ENCODE measurements at regions not wholly inside any gene's neighbourhood (a gene's known extent, or its start where the extent isn't known, plus 50 kb on each side); places are given as distances from the start of the nearest gene placed in this dataset.

DNA sequence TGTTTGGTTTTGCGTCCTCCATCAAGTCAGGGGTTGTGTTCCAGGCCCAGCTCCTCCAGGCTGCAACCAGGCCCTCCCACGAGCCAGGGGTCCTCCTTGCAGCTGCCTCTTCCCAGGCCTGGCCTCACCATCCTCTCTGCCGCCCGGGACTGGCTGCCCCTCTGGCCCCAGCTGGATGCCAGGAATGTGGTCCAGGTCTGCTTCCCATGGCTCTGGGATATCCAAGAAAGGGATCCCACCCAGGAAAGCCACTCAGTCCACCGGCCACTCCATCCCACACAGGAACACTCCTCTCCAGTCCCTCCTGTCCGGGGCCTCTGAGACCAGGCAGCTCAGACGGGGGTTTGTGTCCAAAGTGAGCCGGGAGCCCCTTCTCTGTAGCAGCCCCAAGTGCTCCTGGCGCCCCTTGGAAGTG, 336.4 kb downstream of the BRD1 start:
- no peak overlapping the region for H3K27ac Mint-ChIP-seq
- H3K36me3 ChIP-seq (ENCODE audit: control insufficient read depth in 2 of 2, extremely low read depth in 1 of 2, insufficient read depth in 1 of 2, low read length in 1 of 2) = no peaks in the 10 kb centered on the region
- DNase-seq = no peak
- H3K36me3 Mint-ChIP-seq = no peaks in the 10 kb centered on the region
- no peak overlapping the region for H3K4me3 ChIP-seq (ENCODE audit: control insufficient read depth in 1 of 2, extremely low read depth in 1 of 2, low read length in 1 of 2)
- no peak for ATAC-seq (replicated peaks in 1 of 4)
- no peaks in the 10 kb centered on the region for H3K27me3 Mint-ChIP-seq
- no peaks in the 10 kb centered on the region for H3K4me1 ChIP-seq (ENCODE audit: control insufficient read depth in 1 of 2, extremely low read depth in 1 of 2, insufficient read depth in 2 of 2, low read length in 2 of 2)
- CTCF ChIA-PET = no interaction called here
- H3K27me3 ChIP-seq (replicated peaks in 1 of 2; ENCODE audit: control insufficient read depth in 2 of 2, extremely low read depth in 1 of 2, insufficient read depth in 2 of 2, low read length in 1 of 2) = peaks cover 0 to 20% of the 10 kb centered on the region in 2 experiments
- H3K4me1 Mint-ChIP-seq = peaks cover 0 to 7% (median 0%) of the 10 kb centered on the region in 3 donors
- H3K27ac ChIP-seq (ENCODE audit: low read length) = no peak overlapping the region
- no peaks in the 10 kb centered on the region for H3K9me3 ChIP-seq
- no peaks in the 10 kb centered on the region for H3K9me3 Mint-ChIP-seq
- 69% methylated on average over 8 of the region's 9 CpGs for WGBS (ENCODE audit: insufficient coverage)
- POLR2A ChIA-PET = no interaction called here
- no peak overlapping the region for H3K4me3 Mint-ChIP-seq

DNA sequence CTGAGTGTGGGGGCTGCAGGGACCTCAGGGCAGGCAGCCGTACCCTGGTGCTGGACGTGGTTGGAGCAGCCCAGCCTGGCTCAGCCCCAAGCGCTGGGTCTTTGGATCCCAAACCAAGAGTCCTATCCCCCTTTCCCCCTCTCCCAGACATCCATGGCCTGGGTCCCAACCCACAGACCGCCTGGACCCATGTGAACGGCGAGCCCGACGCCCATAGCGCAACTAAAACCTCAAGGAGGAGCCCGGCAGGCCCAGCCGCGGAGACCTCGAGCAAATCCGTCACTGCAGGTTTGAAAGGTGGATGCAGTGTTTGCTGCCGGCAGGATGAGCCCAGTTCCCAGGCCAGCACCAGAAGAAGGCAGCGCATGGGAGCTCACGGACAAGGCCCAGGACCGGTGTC, 337.0 kb downstream of the BRD1 start:
- DNase-seq (no peak), ATAC-seq (replicated peaks in 1 of 4) (no peak)
- H3K9me3 ChIP-seq = no peaks in the 10 kb centered on the region
- Mint-ChIP-seq H3K27ac (no peak overlapping the region), H3K4me3 (no peak overlapping the region), H3K36me3 (no peaks in the 10 kb centered on the region), H3K9me3 (no peaks in the 10 kb centered on the region), H3K27me3 (no peaks in the 10 kb centered on the region), H3K4me1 (peaks cover 0 to 7% (median 0%) of the 10 kb centered on the region in 3 donors)
- no peaks in the 10 kb centered on the region for H3K4me1 ChIP-seq (ENCODE audit: control insufficient read depth in 1 of 2, extremely low read depth in 1 of 2, insufficient read depth in 2 of 2, low read length in 2 of 2)
- ChIA-PET CTCF (no interaction called here), POLR2A (no interaction called here)
- H3K4me3 ChIP-seq (ENCODE audit: control insufficient read depth in 1 of 2, extremely low read depth in 1 of 2, low read length in 1 of 2) = no peak overlapping the region
- WGBS (ENCODE audit: insufficient coverage) = 92% methylated on average over 18 of the region's 18 CpGs
- peaks cover 0 to 20% of the 10 kb centered on the region in 2 experiments for H3K27me3 ChIP-seq (replicated peaks in 1 of 2; ENCODE audit: control insufficient read depth in 2 of 2, extremely low read depth in 1 of 2, insufficient read depth in 2 of 2, low read length in 1 of 2)
- H3K27ac ChIP-seq (ENCODE audit: low read length) = no peak overlapping the region
- no peaks in the 10 kb centered on the region for H3K36me3 ChIP-seq (ENCODE audit: control insufficient read depth in 2 of 2, extremely low read depth in 1 of 2, insufficient read depth in 1 of 2, low read length in 1 of 2)

DNA sequence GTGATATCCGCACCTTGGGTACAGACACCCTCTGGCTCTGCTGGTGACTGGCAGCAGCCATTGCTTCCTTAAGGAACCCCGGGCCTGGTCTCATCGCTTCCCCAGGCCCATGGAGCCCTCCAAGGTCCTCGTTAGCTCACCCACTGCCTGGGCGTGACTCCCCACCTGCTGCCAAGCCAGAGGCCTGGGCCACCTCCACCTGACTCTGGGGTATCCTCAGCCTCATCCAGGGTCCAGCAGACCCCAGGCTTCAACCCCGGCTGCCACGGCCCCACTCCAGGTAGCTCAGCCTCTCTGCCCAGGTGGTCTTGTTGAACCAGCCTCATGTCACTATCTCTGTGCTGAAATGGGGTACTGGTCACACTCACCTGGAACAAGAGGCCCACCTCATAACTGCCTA, 337.9 kb downstream of the BRD1 start:
- Mint-ChIP-seq H3K9me3 (no peaks in the 10 kb centered on the region), H3K36me3 (no peaks in the 10 kb centered on the region), H3K4me3 (no peak overlapping the region), H3K27me3 (no peaks in the 10 kb centered on the region), H3K4me1 (peaks cover 0 to under 1% (median 0%) of the 10 kb centered on the region in 3 donors), H3K27ac (no peak overlapping the region)
- Histone ChIP-seq H3K4me1 (ENCODE audit: control insufficient read depth in 1 of 2, extremely low read depth in 1 of 2, insufficient read depth in 2 of 2, low read length in 2 of 2) (no peaks in the 10 kb centered on the region), H3K9me3 (no peaks in the 10 kb centered on the region), H3K27me3 (replicated peaks in 1 of 2; ENCODE audit: control insufficient read depth in 2 of 2, extremely low read depth in 1 of 2, insufficient read depth in 2 of 2, low read length in 1 of 2) (peaks cover 0 to 18% of the 10 kb centered on the region in 2 experiments), H3K27ac (ENCODE audit: low read length) (no peak overlapping the region), H3K4me3 (ENCODE audit: control insufficient read depth in 1 of 2, extremely low read depth in 1 of 2, low read length in 1 of 2) (no peak overlapping the region), H3K36me3 (ENCODE audit: control insufficient read depth in 2 of 2, extremely low read depth in 1 of 2, insufficient read depth in 1 of 2, low read length in 1 of 2) (no peaks in the 10 kb centered on the region)
- no peak for DNase-seq
- no peak for ATAC-seq (replicated peaks in 1 of 4)
- CTCF ChIA-PET = no interaction called here
- POLR2A ChIA-PET = no interaction called here
- WGBS (ENCODE audit: insufficient coverage) = 96% methylated on average over 7 of the region's 7 CpGs

DNA sequence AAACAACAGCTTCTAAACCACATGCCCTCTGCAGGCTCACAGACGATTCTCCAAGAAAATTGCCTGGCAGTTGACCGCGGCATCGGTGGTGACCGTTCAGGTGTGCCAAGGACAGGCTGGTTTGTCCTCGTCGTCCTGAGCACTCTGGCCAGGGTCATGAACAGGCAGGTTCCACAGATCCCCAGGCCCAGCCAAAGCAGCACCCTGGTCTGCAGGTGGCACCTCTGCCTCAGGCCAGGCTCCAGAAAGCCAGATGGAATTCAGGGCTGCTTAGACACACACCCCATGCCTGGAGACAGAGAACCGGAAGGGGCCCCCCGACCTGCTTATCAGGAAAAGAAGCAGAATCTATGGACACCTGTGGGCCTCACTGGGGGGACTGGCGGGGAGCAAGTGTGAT, 338.7 kb downstream of the BRD1 start:
- H3K4me1 Mint-ChIP-seq = no peaks in the 10 kb centered on the region
- WGBS (ENCODE audit: insufficient coverage) = 82% methylated on average over 10 of the region's 10 CpGs
- Histone ChIP-seq H3K4me3 (ENCODE audit: control insufficient read depth in 1 of 2, extremely low read depth in 1 of 2, low read length in 1 of 2) (no peak overlapping the region), H3K27ac (ENCODE audit: low read length) (no peak overlapping the region), H3K36me3 (ENCODE audit: control insufficient read depth in 2 of 2, extremely low read depth in 1 of 2, insufficient read depth in 1 of 2, low read length in 1 of 2) (no peaks in the 10 kb centered on the region), H3K4me1 (ENCODE audit: control insufficient read depth in 1 of 2, extremely low read depth in 1 of 2, insufficient read depth in 2 of 2, low read length in 2 of 2) (no peaks in the 10 kb centered on the region), H3K27me3 (replicated peaks in 1 of 2; ENCODE audit: control insufficient read depth in 2 of 2, extremely low read depth in 1 of 2, insufficient read depth in 2 of 2, low read length in 1 of 2) (peaks cover 0 to 12% of the 10 kb centered on the region in 2 experiments), H3K9me3 (no peaks in the 10 kb centered on the region)
- H3K36me3 Mint-ChIP-seq = no peaks in the 10 kb centered on the region
- H3K27ac Mint-ChIP-seq = no peak overlapping the region
- CTCF ChIA-PET = no interaction called here
- DNase-seq = no peak
- ATAC-seq (replicated peaks in 1 of 4) = no peak
- POLR2A ChIA-PET = no interaction called here
- H3K27me3 Mint-ChIP-seq = peaks cover under 1 to 3% of the 10 kb centered on the region in 2 donors
- H3K4me3 Mint-ChIP-seq = no peak overlapping the region
- no peaks in the 10 kb centered on the region for H3K9me3 Mint-ChIP-seq

DNA sequence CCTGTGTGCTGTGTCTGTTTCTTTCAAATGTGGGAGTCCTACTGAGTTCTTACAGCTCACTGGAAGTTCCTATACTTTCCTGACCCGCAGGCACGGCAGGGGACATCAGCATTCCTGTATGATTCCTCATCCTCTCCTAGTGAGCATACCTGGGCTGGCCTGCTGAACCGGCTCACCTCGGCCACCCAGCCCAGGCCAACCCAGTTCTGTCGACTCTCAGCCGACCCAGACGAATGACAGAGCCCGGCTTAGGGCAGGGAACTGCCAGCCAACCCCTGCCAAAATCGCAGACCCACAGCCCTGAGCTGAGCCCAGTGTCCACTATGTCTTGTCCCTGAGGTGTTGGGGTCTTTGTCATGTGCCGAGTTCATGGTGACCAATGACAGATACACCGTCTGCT, 339.7 kb downstream of the BRD1 start:
- H3K4me3 Mint-ChIP-seq = no peak overlapping the region
- H3K9me3 ChIP-seq = no peaks in the 10 kb centered on the region
- H3K36me3 Mint-ChIP-seq = no peaks in the 10 kb centered on the region
- H3K36me3 ChIP-seq (ENCODE audit: control insufficient read depth in 2 of 2, extremely low read depth in 1 of 2, insufficient read depth in 1 of 2, low read length in 1 of 2) = no peaks in the 10 kb centered on the region
- ChIA-PET POLR2A (no interaction called here), CTCF (no interaction called here)
- H3K9me3 Mint-ChIP-seq = no peaks in the 10 kb centered on the region
- H3K27ac ChIP-seq (ENCODE audit: low read length) = no peak overlapping the region
- H3K4me1 Mint-ChIP-seq = no peaks in the 10 kb centered on the region
- WGBS (ENCODE audit: insufficient coverage) = 53% methylated on average over 9 of the region's 11 CpGs
- no peak for DNase-seq
- H3K27me3 Mint-ChIP-seq = peaks cover 4 to 7% of the 10 kb centered on the region in 2 donors
- H3K4me1 ChIP-seq (ENCODE audit: control insufficient read depth in 1 of 2, extremely low read depth in 1 of 2, insufficient read depth in 2 of 2, low read length in 2 of 2) = no peaks in the 10 kb centered on the region
- no peak overlapping the region for H3K27ac Mint-ChIP-seq
- H3K4me3 ChIP-seq (ENCODE audit: control insufficient read depth in 1 of 2, extremely low read depth in 1 of 2, low read length in 1 of 2) = no peak overlapping the region
- H3K27me3 ChIP-seq (replicated peaks in 1 of 2; ENCODE audit: control insufficient read depth in 2 of 2, extremely low read depth in 1 of 2, insufficient read depth in 2 of 2, low read length in 1 of 2) = peaks cover 0 to 14% of the 10 kb centered on the region in 2 experiments
- no peak for ATAC-seq (replicated peaks in 1 of 4)

DNA sequence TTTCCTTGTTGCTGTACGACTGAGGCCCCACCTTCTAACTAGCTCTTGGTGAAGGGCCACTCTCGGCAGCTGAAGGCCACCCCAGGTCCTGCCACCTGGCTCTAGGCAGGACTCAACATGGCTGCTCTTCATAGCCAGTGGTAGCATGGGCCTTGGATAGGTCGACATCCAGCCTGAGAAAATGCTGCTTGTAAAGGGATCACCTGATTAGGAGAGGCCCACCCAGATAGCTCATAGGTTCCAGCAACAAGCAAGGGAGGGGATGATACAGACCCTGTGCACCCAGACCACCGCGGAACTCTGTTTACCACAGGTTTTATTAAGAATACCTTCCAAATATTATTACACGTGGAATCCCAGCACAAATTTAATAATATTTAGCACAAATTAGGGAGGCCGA, 341.4 kb downstream of the BRD1 start:
- CTCF ChIA-PET = no interaction called here
- H3K4me3 ChIP-seq (ENCODE audit: control insufficient read depth in 1 of 2, extremely low read depth in 1 of 2, low read length in 1 of 2) = no peak overlapping the region
- no peaks in the 10 kb centered on the region for H3K9me3 Mint-ChIP-seq
- peaks cover 0 to 2% (median 0%) of the 10 kb centered on the region in 3 donors for H3K4me1 Mint-ChIP-seq
- peaks cover 0 to 21% of the 10 kb centered on the region in 2 experiments for H3K27me3 ChIP-seq (replicated peaks in 1 of 2; ENCODE audit: control insufficient read depth in 2 of 2, extremely low read depth in 1 of 2, insufficient read depth in 2 of 2, low read length in 1 of 2)
- H3K36me3 Mint-ChIP-seq = no peaks in the 10 kb centered on the region
- H3K9me3 ChIP-seq = no peaks in the 10 kb centered on the region
- DNase-seq = no peak
- 72% methylated on average over 3 of the region's 7 CpGs for WGBS (ENCODE audit: insufficient coverage)
- H3K27me3 Mint-ChIP-seq = peaks cover 4 to 20% of the 10 kb centered on the region in 2 donors
- no peak overlapping the region for H3K27ac Mint-ChIP-seq
- no peak for ATAC-seq (replicated peaks in 1 of 4)
- POLR2A ChIA-PET = no interaction called here
- H3K4me3 Mint-ChIP-seq = no peak overlapping the region
- H3K36me3 ChIP-seq (ENCODE audit: control insufficient read depth in 2 of 2, extremely low read depth in 1 of 2, insufficient read depth in 1 of 2, low read length in 1 of 2) = no peaks in the 10 kb centered on the region
- no peak overlapping the region for H3K27ac ChIP-seq (ENCODE audit: low read length)
- H3K4me1 ChIP-seq (ENCODE audit: control insufficient read depth in 1 of 2, extremely low read depth in 1 of 2, insufficient read depth in 2 of 2, low read length in 2 of 2) = no peaks in the 10 kb centered on the region

DNA sequence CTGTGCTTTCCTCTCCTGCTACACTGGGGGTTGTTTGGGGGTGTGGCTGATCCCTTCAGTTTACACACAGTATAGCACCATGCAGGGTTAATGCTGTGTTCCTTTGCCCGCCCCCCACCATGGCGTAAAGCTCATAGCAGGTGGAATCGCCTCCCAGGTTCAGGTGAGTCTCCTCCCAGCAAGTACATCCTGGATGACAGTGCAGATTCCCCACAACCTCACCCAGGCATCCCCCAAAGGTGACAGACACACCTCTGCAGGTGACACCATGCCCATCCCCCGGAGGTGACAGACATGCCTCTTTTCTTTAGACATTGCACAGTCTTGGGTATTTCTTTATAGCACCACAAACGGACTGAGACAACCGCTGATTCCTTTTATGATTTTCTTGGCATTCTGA, 343.7 kb downstream of the BRD1 start:
- H3K27ac ChIP-seq (ENCODE audit: low read length) = no peak overlapping the region
- no peak overlapping the region for H3K4me3 Mint-ChIP-seq
- POLR2A ChIA-PET = no interaction called here
- 57% methylated on average over 3 of the region's 6 CpGs for WGBS (ENCODE audit: insufficient coverage)
- H3K27ac Mint-ChIP-seq = no peak overlapping the region
- H3K36me3 ChIP-seq (ENCODE audit: control insufficient read depth in 2 of 2, extremely low read depth in 1 of 2, insufficient read depth in 1 of 2, low read length in 1 of 2) = no peaks in the 10 kb centered on the region
- H3K9me3 Mint-ChIP-seq = no peaks in the 10 kb centered on the region
- ATAC-seq (replicated peaks in 1 of 4) (no peak), DNase-seq (no peak)
- H3K36me3 Mint-ChIP-seq = no peaks in the 10 kb centered on the region
- peaks cover 0 to 23% of the 10 kb centered on the region in 2 experiments for H3K27me3 ChIP-seq (replicated peaks in 1 of 2; ENCODE audit: control insufficient read depth in 2 of 2, extremely low read depth in 1 of 2, insufficient read depth in 2 of 2, low read length in 1 of 2)
- H3K9me3 ChIP-seq = no peaks in the 10 kb centered on the region
- H3K4me1 ChIP-seq (ENCODE audit: control insufficient read depth in 1 of 2, extremely low read depth in 1 of 2, insufficient read depth in 2 of 2, low read length in 2 of 2) = no peaks in the 10 kb centered on the region
- no peak overlapping the region for H3K4me3 ChIP-seq (ENCODE audit: control insufficient read depth in 1 of 2, extremely low read depth in 1 of 2, low read length in 1 of 2)
- peaks cover 4 to 27% of the 10 kb centered on the region in 2 donors for H3K27me3 Mint-ChIP-seq
- peaks cover 0 to 2% (median 0%) of the 10 kb centered on the region in 3 donors for H3K4me1 Mint-ChIP-seq
- CTCF ChIA-PET = no interaction called here

Data from T-cell (primary cell).